Astrocyte of the cerebellum (primary cell): ENCODE measurements at regions not wholly inside any gene's neighbourhood (a gene's known extent, or its start where the extent isn't known, plus 50 kb on each side); places are given as distances from the start of the nearest gene placed in this dataset.

ENCODE experiments used
- DNase-seq: peaks from one replicate; pipeline ENCODE4 v3.0.0-alpha.2; 2011; ENCODE audit warnings: low read depth
- H3K4me3 ChIP-seq: 2 replicates; pipeline ENCODE4 v1.5.1; 2011; ENCODE audit warnings: mild to moderate bottlenecking, low read depth, low read length, moderate library complexity
- CTCF ChIP-seq: IDR thresholded peaks from 2 replicates; pipeline ENCODE4 v1.5.1; 2012; ENCODE audit warnings: low read length, low read depth, moderate library complexity, mild to moderate bottlenecking; ENCODE audit errors: missing control alignments
- in situ Hi-C: cut with HindIII; loops from 2 replicates; pipeline ENCODE4 v1.10.0; 2017; ENCODE audit warnings: low sequenced_read_pairs

- in situ Hi-C loops = no loop called here
- no peak for DNase-seq
- no peak for TF ChIP-seq CTCF
- H3K4me3 ChIP-seq = no peak overlapping the region
These were observed 389.0 kb upstream of the LMCD1 start for GRCh38 chr3:8112587-8112986.

- in situ Hi-C loops = no loop called here
- no peak for TF ChIP-seq CTCF
- no peak overlapping the region for H3K4me3 ChIP-seq
- no peak for DNase-seq
These were observed 388.0 kb upstream of the LMCD1 start for GRCh38 chr3:8113626-8114025.

DNA sequence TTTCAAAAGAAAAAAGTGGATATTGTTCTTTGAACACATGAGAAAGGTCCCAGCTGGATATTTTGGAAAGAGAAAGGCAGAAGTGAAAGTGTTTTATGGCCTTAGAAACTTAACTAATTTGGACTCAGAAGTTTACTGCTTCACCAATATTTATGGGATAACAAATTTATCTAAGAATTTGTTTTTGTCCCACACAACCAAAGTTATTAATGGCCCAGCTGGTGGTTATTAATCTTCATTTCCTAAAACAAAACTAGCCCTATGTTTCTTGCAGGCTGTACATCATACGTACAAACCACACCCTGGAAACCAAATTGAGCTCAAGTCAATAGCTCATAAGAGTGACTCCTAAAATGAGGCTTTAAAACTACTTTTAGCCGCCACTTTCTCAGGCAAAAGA is 372.9 kb upstream of the LMCD1 start:
- in situ Hi-C loops = no loop called here
- DNase-seq = no peak
- TF ChIP-seq CTCF = no peak
- no peak overlapping the region for H3K4me3 ChIP-seq

DNA sequence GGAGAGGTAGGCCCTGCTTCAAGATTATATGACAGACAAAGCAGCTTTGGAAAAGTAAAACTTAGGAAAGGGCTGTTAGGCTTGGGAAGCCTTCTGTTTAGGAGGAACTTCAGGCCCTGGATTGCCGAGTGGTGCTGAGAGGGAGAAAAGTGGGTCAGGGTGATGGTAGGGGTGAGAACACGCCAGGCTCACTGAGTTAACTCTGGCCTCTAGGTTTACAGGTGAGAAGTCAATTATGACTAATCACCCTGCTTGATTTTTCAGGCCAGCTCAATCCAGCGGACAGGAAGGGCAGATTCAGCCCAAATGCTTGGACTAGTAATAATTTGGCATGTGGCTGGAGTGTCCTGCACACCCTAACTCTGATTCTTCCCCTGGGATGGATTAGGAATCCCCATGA is 365.1 kb upstream of the LMCD1 start:
- no peak for TF ChIP-seq CTCF
- no peak for DNase-seq
- H3K4me3 ChIP-seq = no peak overlapping the region
- in situ Hi-C loops = no loop called here

DNA sequence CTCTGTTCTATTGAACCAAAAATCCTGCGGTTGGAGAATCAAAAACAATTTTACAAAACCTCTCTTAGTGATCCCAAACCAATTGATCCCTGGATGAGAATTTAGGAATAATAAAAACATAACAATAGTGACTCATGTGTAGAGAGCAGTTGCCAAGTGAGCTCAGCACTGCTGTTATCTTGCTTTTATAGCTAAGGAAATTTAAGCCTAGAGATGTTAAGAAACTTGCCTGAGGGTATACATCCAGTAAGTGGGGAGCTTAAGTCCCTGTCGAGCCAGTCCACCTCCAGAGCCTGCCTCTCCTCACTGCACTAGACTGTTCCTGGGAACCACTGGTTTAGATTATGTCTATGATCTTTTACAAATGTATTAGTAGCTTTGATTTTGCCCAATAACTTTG is 358.4 kb upstream of the LMCD1 start:
- H3K4me3 ChIP-seq = no peak overlapping the region
- DNase-seq = no peak
- in situ Hi-C loops = no loop called here
- TF ChIP-seq CTCF = no peak

- no peak for TF ChIP-seq CTCF
- in situ Hi-C loops = no loop called here
- no peak for DNase-seq
- no peak overlapping the region for H3K4me3 ChIP-seq
These were observed 356.0 kb upstream of the LMCD1 start for GRCh38 chr3:8145661-8146060.

- H3K4me3 ChIP-seq = no peak overlapping the region
- in situ Hi-C loops = no loop called here
- no peak for TF ChIP-seq CTCF
- no peak for DNase-seq
These were observed 353.9 kb upstream of the LMCD1 start for GRCh38 chr3:8147711-8148110.
